Endothelial cell of umbilical vein (primary cell): ENCODE measurements at regions not wholly inside any gene's neighbourhood (a gene's known extent, or its start where the extent isn't known, plus 50 kb on each side); places are given as distances from the start of the nearest gene placed in this dataset.

Experiments
- CTCF ChIP-seq, 2 donors: IDR thresholded peaks; 1 replicate in 1 of 2; 2 replicates in 1 of 2; pipeline ENCODE4 v1.5.1; 2011; ENCODE audit warnings: low read length in 2 of 2, mild to moderate bottlenecking in 2 of 2, moderate library complexity in 2 of 2, control low read depth in 1 of 2, inconsistent platforms in 1 of 2, low read depth in 1 of 2; ENCODE audit not compliant: insufficient read depth in 1 of 2; ENCODE audit errors: extremely low read depth in 1 of 2
- JUN ChIP-seq: IDR thresholded peaks from 2 replicates; pipeline ENCODE4 v1.6.1; 2011; ENCODE audit warnings: borderline replicate concordance, low read depth; ENCODE audit not compliant: insufficient read length, insufficient read depth
- MYC ChIP-seq: IDR thresholded peaks from one replicate; pipeline ENCODE4 v1.6.1; 2011; ENCODE audit warnings: mild to moderate bottlenecking, low read depth, low read length
- POLR2A ChIP-seq: IDR thresholded peaks from 2 replicates; pipeline ENCODE4 v1.6.1; 2012; ENCODE audit warnings: low read depth, mild to moderate bottlenecking, control low read depth, low read length
- POLR2AphosphoS5 ChIP-seq: IDR thresholded peaks from 2 replicates; pipeline ENCODE4 v1.6.1; 2012; ENCODE audit warnings: low read depth, mild to moderate bottlenecking, control low read depth, low read length, moderate library complexity; ENCODE audit not compliant: insufficient read depth

- TF ChIP-seq POLR2A (no peak), CTCF (IDR thresholded peaks at IDR 0.05; ENCODE audit: extremely low read depth in 1 of 2, insufficient read depth in 1 of 2, low read depth in 1 of 2, low read length in 2 of 2) (no peak), JUN (no peak), POLR2AphosphoS5 (no peak), MYC (no peak)
Observed at GRCh38 chr1:143666851-143667250, 304.9 kb downstream of the FAM72C start.
